Smooth muscle cell (in vitro differentiated cells): ENCODE measurements at regions not wholly inside any gene's neighbourhood (a gene's known extent, or its start where the extent isn't known, plus 50 kb on each side); places are given as distances from the start of the nearest gene placed in this dataset.

Source experiments
- DNase-seq: peaks from one replicate; lab custom pipeline; 2025; ENCODE audit not compliant: unreplicated experiment; lab: John Stamatoyannopoulos, UW
- H2AFZ ChIP-seq: fragments of 200-600 bp; sonication (generic); 2 replicates; pipeline ENCODE4 v1.6.0; 2016; ENCODE audit warnings: antibody characterized with exemption, low read depth, mild to moderate bottlenecking
- H3F3A ChIP-seq: fragments of 200-600 bp; sonication (generic); 2 replicates; pipeline ENCODE4 v1.6.0; 2017; ENCODE audit warnings: antibody characterized with exemption, low read depth
- H3K27ac ChIP-seq: fragments of 200-600 bp; sonication (generic); 2 replicates; pipeline ENCODE4 v1.5.1; 2016; ENCODE audit warnings: low read depth, mild to moderate bottlenecking
- H3K27me3 ChIP-seq: fragments of 200-600 bp; sonication (generic); 2 replicates; pipeline ENCODE4 v1.6.1; 2016; ENCODE audit warnings: low read depth, mild to moderate bottlenecking
- H3K36me3 ChIP-seq: fragments of 200-600 bp; sonication (generic); 2 replicates; pipeline ENCODE4 v1.5.1; 2016; ENCODE audit warnings: low read depth
- H3K4me1 ChIP-seq: fragments of 200-600 bp; sonication (generic); 2 replicates; pipeline ENCODE4 v1.5.1; 2016; ENCODE audit warnings: low read depth
- H3K4me2 ChIP-seq: fragments of 200-600 bp; sonication (generic); 2 replicates; pipeline ENCODE4 v1.6.0; 2016; ENCODE audit warnings: mild to moderate bottlenecking
- H3K4me3 ChIP-seq: fragments of 200-600 bp; sonication (generic); 2 replicates; pipeline ENCODE4 v1.5.1; 2016; ENCODE audit warnings: mild to moderate bottlenecking
- H3K79me2 ChIP-seq: fragments of 200-600 bp; sonication (generic); 2 replicates; pipeline ENCODE4 v1.6.0; 2016; ENCODE audit warnings: low read depth, mild to moderate bottlenecking
- H3K9ac ChIP-seq: fragments of 200-600 bp; sonication (generic); 2 replicates; pipeline ENCODE4 v1.6.0; 2016; ENCODE audit warnings: low read depth
- H3K9me3 ChIP-seq: fragments of 200-600 bp; sonication (generic); replicated peaks from 2 replicates; pipeline ENCODE4 v1.5.1; 2016; ENCODE audit warnings: low read depth
- H4K20me1 ChIP-seq: fragments of 200-600 bp; sonication (generic); 2 replicates; pipeline ENCODE4 v1.6.0; 2016; ENCODE audit warnings: low read depth
- WGBS: methylation state at CpG from one replicate; pipeline ENCODE4 v1.1.7; 2016; ENCODE audit warnings: low lambda C conversion rate; 5-methylcytosine and 5-hydroxymethylcytosine counted together
- TF ChIP-seq, protein P1 (sequence below): fragments of 200-600 bp; sonication (generic); IDR thresholded peaks from 2 replicates; pipeline ENCODE4 v1.5.1; 2017; ENCODE audit warnings: borderline replicate concordance, mild to moderate bottlenecking, antibody characterized with exemption; ENCODE audit not compliant: insufficient read depth, poor library complexity, severe bottlenecking

- DNase-seq: no peak
- Histone ChIP-seq H3K79me2 (no peaks in the 10 kb centered on the region), H3K4me2 (no peak overlapping the region), H3K4me1 (no peaks in the 10 kb centered on the region), H3K27ac (no peak overlapping the region), H4K20me1 (no peaks in the 10 kb centered on the region), H3F3A (no peaks in the 10 kb centered on the region), H3K36me3 (no peaks in the 10 kb centered on the region), H3K4me3 (no peak overlapping the region), H3K27me3 (no peaks in the 10 kb centered on the region), H2AFZ (no peak overlapping the region), H3K9me3 (peaks cover 2% of the 10 kb centered on the region), H3K9ac (no peak overlapping the region)
- WGBS: 86% methylated on average over 3 of the region's 3 CpGs
- TF ChIP-seq, protein P1, sequence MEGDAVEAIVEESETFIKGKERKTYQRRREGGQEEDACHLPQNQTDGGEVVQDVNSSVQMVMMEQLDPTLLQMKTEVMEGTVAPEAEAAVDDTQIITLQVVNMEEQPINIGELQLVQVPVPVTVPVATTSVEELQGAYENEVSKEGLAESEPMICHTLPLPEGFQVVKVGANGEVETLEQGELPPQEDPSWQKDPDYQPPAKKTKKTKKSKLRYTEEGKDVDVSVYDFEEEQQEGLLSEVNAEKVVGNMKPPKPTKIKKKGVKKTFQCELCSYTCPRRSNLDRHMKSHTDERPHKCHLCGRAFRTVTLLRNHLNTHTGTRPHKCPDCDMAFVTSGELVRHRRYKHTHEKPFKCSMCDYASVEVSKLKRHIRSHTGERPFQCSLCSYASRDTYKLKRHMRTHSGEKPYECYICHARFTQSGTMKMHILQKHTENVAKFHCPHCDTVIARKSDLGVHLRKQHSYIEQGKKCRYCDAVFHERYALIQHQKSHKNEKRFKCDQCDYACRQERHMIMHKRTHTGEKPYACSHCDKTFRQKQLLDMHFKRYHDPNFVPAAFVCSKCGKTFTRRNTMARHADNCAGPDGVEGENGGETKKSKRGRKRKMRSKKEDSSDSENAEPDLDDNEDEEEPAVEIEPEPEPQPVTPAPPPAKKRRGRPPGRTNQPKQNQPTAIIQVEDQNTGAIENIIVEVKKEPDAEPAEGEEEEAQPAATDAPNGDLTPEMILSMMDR: no peak
These were observed 657.9 kb downstream of the SLITRK5 start for GRCh38 chr13:88329066-88329465.

- no peak overlapping the region for H2AFZ ChIP-seq
- no peak overlapping the region for H3K4me3 ChIP-seq
- H3K4me1 ChIP-seq: no peaks in the 10 kb centered on the region
- TF ChIP-seq, protein P1: no peak
- H4K20me1 ChIP-seq: no peaks in the 10 kb centered on the region
- H3K27me3 ChIP-seq: no peaks in the 10 kb centered on the region
- no peaks in the 10 kb centered on the region for H3K36me3 ChIP-seq
- no peak overlapping the region for H3K27ac ChIP-seq
- H3F3A ChIP-seq: no peaks in the 10 kb centered on the region
- H3K4me2 ChIP-seq: no peak overlapping the region
- no peak for DNase-seq
- WGBS: 70% methylated on average over 8 of the region's 8 CpGs
- H3K9me3 ChIP-seq: peaks cover under 1% of the 10 kb centered on the region
- no peak overlapping the region for H3K9ac ChIP-seq
- H3K79me2 ChIP-seq: no peaks in the 10 kb centered on the region
These were observed 668.1 kb downstream of the SLITRK5 start for GRCh38 chr13:88339271-88339741.

- no peak overlapping the region for H2AFZ ChIP-seq
- TF ChIP-seq, protein P1: no peak
- no peaks in the 10 kb centered on the region for H3K36me3 ChIP-seq
- no peaks in the 10 kb centered on the region for H3K4me1 ChIP-seq
- H3K79me2 ChIP-seq: no peaks in the 10 kb centered on the region
- H3K27me3 ChIP-seq: no peaks in the 10 kb centered on the region
- H4K20me1 ChIP-seq: no peaks in the 10 kb centered on the region
- no peak overlapping the region for H3K4me3 ChIP-seq
- no peak overlapping the region for H3K27ac ChIP-seq
- no peak overlapping the region for H3K9ac ChIP-seq
- no peak for DNase-seq
- 98% methylated on average over 11 of the region's 59 CpGs for WGBS
- H3K9me3 ChIP-seq: no peaks in the 10 kb centered on the region
- no peak overlapping the region for H3K4me2 ChIP-seq
- H3F3A ChIP-seq: no peaks in the 10 kb centered on the region
These were observed 674.1 kb downstream of the SLITRK5 start for GRCh38 chr13:88345171-88345847.

DNA sequence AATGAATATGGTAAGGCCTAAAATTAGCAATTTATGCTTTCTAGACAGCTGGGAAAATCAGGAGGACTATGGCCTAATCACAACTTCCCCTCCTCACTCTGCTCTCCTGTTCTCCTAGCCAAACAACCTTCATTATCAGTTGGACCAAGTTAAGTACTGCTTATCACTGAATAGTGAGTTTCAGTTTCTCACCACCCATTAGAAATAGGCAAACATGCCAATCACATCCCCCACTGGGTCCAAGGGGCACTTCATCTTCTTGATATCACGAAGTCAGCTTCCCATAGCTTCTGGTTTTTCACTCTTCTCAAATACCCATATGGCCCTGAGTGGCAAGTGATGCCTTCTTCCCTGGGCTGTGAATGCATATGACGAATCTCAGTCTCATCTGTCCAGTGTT is 689.6 kb downstream of the SLITRK5 start:
- Histone ChIP-seq H3K4me1 (no peaks in the 10 kb centered on the region), H3K9me3 (no peaks in the 10 kb centered on the region), H2AFZ (no peak overlapping the region), H3K27ac (no peak overlapping the region), H3K9ac (no peak overlapping the region), H3K36me3 (no peaks in the 10 kb centered on the region), H3K4me3 (no peak overlapping the region), H4K20me1 (no peaks in the 10 kb centered on the region), H3K4me2 (no peak overlapping the region), H3K27me3 (no peaks in the 10 kb centered on the region), H3F3A (no peaks in the 10 kb centered on the region), H3K79me2 (no peaks in the 10 kb centered on the region)
- DNase-seq: no peak
- TF ChIP-seq, protein P1: no peak
- 83% methylated on average over 2 of the region's 2 CpGs for WGBS
